T-cell (primary cell): ENCODE measurements at regions not wholly inside any gene's neighbourhood (a gene's known extent, or its start where the extent isn't known, plus 50 kb on each side); places are given as distances from the start of the nearest gene placed in this dataset.

ENCODE experiments used
- ATAC-seq, 4 experiments: fragments of 200-7000 bp in 3 of 4; fragments of 150-1000 bp in 1 of 4; cut with Tn5 transposase; replicated peaks in 1 of 4; 1 replicate in 3 of 4; 2 replicates in 1 of 4; pipeline ENCODE4 v1.10.0; 2021; ENCODE audit warnings: moderate library complexity in 3 of 4, mild to moderate bottlenecking in 2 of 4, moderate number of reproducible peaks in 1 of 4
- CTCF ChIA-PET, 2 donors: fragments of 300-600 bp; sonication (Branson Sonifier 250); formaldehyde crosslinking; loops; one replicate each; lab custom pipeline; 2022; ENCODE audit warnings: antibody characterized with exemption in 2 of 2; lab: Charles Lee
- POLR2A ChIA-PET, 2 donors: fragments of 300-600 bp; sonication (Branson Sonifier 250); formaldehyde crosslinking; loops; one replicate each; lab custom pipeline; 2022; ENCODE audit warnings: antibody characterized with exemption in 2 of 2; lab: Charles Lee
- DNase-seq, 35 experiments: peaks; one replicate each; pipeline versions ENCODE4 v3.0.0 to v3.0.0-alpha.2; 2013 to 2023
- H3K27ac ChIP-seq: one replicate; pipeline ENCODE4 v1.5.1; 2013; ENCODE audit warnings: low read length
- H3K27me3 ChIP-seq, 2 experiments: replicated peaks in 1 of 2; 1 replicate in 1 of 2; 2 replicates in 1 of 2; pipeline versions ENCODE4 v1.6.1 to v1.7.0; 2013; ENCODE audit warnings: low read length in 1 of 2, mixed read lengths in 1 of 2; ENCODE audit not compliant: control insufficient read depth in 2 of 2, insufficient read depth in 2 of 2; ENCODE audit errors: extremely low read depth in 1 of 2
- H3K36me3 ChIP-seq, 2 donors: 1 replicate in 1 of 2; 2 replicates in 1 of 2; pipeline versions ENCODE4 v1.6.1 to v1.7.0; 2013; ENCODE audit warnings: low read length in 1 of 2; ENCODE audit not compliant: control insufficient read depth in 2 of 2, insufficient read depth in 1 of 2; ENCODE audit errors: extremely low read depth in 1 of 2
- H3K4me1 ChIP-seq, 2 experiments: 1 replicate in 1 of 2; 2 replicates in 1 of 2; pipeline versions ENCODE4 v1.6.1 to v1.7.0; 2013; ENCODE audit warnings: low read length in 2 of 2, mixed read lengths in 1 of 2; ENCODE audit not compliant: insufficient read depth in 2 of 2, control insufficient read depth in 1 of 2; ENCODE audit errors: extremely low read depth in 1 of 2
- H3K4me3 ChIP-seq, 2 donors: 1 replicate in 1 of 2; 2 replicates in 1 of 2; pipeline versions ENCODE4 v1.5.1 to v1.7.0; 2013; ENCODE audit warnings: mild to moderate bottlenecking in 2 of 2, low read length in 1 of 2, moderate library complexity in 1 of 2; ENCODE audit not compliant: control insufficient read depth in 1 of 2; ENCODE audit errors: extremely low read depth in 1 of 2
- H3K9me3 ChIP-seq: 2 replicates; pipeline ENCODE4 v1.7.0; 2013
- H3K27ac Mint-ChIP-seq, 2 donors: one replicate each; pipeline ENCODE4 v1.8.0; 2020 to 2021; ENCODE audit warnings: mild to moderate bottlenecking in 2 of 2, mixed read lengths in 2 of 2
- H3K27me3 Mint-ChIP-seq, 2 donors: one replicate each; pipeline ENCODE4 v1.8.0; 2021 to 2022; ENCODE audit warnings: mixed read lengths in 2 of 2
- H3K36me3 Mint-ChIP-seq: one replicate; pipeline ENCODE4 v1.8.0; 2021; ENCODE audit warnings: mixed read lengths
- H3K4me1 Mint-ChIP-seq, 3 donors: one replicate each; pipeline ENCODE4 v1.8.0; 2020 to 2022; ENCODE audit warnings: mixed read lengths in 3 of 3, mild to moderate bottlenecking in 1 of 3
- H3K4me3 Mint-ChIP-seq, 3 donors: one replicate each; pipeline ENCODE4 v1.8.0; 2020 to 2022; ENCODE audit warnings: mild to moderate bottlenecking in 3 of 3, mixed read lengths in 3 of 3, moderate library complexity in 3 of 3
- H3K9me3 Mint-ChIP-seq, 3 donors: one replicate each; pipeline ENCODE4 v1.8.0; 2020 to 2022; ENCODE audit warnings: mixed read lengths in 3 of 3
- WGBS: methylation state at CpG from one replicate; pipeline ENCODE4 v1.1.5; 2013; ENCODE audit warnings: missing lambda C conversion rate; ENCODE audit not compliant: insufficient coverage; 5-methylcytosine and 5-hydroxymethylcytosine counted together

GRCh38 chr5:144002876-144003275 lies 167.6 kb downstream of the YIPF5 start:
- ChIA-PET POLR2A (no interaction called here), CTCF (no interaction called here)
- H3K4me1 Mint-ChIP-seq, result no peaks in the 10 kb centered on the region
- ATAC-seq (no peak), DNase-seq (no peak)
- H3K36me3 Mint-ChIP-seq, result no peaks in the 10 kb centered on the region
- Histone ChIP-seq H3K27me3 (no peaks in the 10 kb centered on the region), H3K27ac (no peak overlapping the region), H3K9me3 (no peaks in the 10 kb centered on the region), H3K36me3 (no peaks in the 10 kb centered on the region), H3K4me3 (no peak overlapping the region), H3K4me1 (no peaks in the 10 kb centered on the region)
- peaks cover 0 to 5% of the 10 kb centered on the region in 2 donors for H3K27me3 Mint-ChIP-seq
- no peak overlapping the region for H3K4me3 Mint-ChIP-seq
- no peaks in the 10 kb centered on the region for H3K9me3 Mint-ChIP-seq
- H3K27ac Mint-ChIP-seq, result no peak overlapping the region

- Mint-ChIP-seq H3K27ac (no peak overlapping the region), H3K4me3 (no peak overlapping the region), H3K4me1 (no peaks in the 10 kb centered on the region), H3K36me3 (no peaks in the 10 kb centered on the region), H3K9me3 (no peaks in the 10 kb centered on the region), H3K27me3 (peaks cover 0 to 5% of the 10 kb centered on the region in 2 donors)
- Histone ChIP-seq H3K27me3 (no peaks in the 10 kb centered on the region), H3K4me3 (no peak overlapping the region), H3K4me1 (no peaks in the 10 kb centered on the region), H3K36me3 (no peaks in the 10 kb centered on the region), H3K9me3 (no peaks in the 10 kb centered on the region), H3K27ac (no peak overlapping the region)
- POLR2A ChIA-PET, result no interaction called here
- CTCF ChIA-PET, result no interaction called here
- WGBS, result no CpG with 5 or more reads among the region's 3 CpGs
- no peak for ATAC-seq
- no peak for DNase-seq
These were observed 166.8 kb downstream of the YIPF5 start for GRCh38 chr5:144003636-144004035.

GRCh38 chr5:144004146-144004545 lies 166.3 kb downstream of the YIPF5 start:
- Mint-ChIP-seq H3K9me3 (no peaks in the 10 kb centered on the region), H3K36me3 (no peaks in the 10 kb centered on the region), H3K27me3 (peaks cover 0 to 5% of the 10 kb centered on the region in 2 donors), H3K4me3 (no peak overlapping the region), H3K27ac (no peak overlapping the region), H3K4me1 (no peaks in the 10 kb centered on the region)
- POLR2A ChIA-PET, result no interaction called here
- no peak for DNase-seq
- Histone ChIP-seq H3K27ac (no peak overlapping the region), H3K27me3 (no peaks in the 10 kb centered on the region), H3K4me3 (no peak overlapping the region), H3K9me3 (no peaks in the 10 kb centered on the region), H3K36me3 (no peaks in the 10 kb centered on the region), H3K4me1 (no peaks in the 10 kb centered on the region)
- CTCF ChIA-PET, result no interaction called here
- ATAC-seq, result no peak
- no CpG with 5 or more reads among the region's 1 CpG for WGBS

- H3K27ac ChIP-seq, result no peak overlapping the region
- peaks cover 0 to 5% of the 10 kb centered on the region in 2 donors for H3K27me3 Mint-ChIP-seq
- no peak overlapping the region for H3K4me3 ChIP-seq
- H3K4me3 Mint-ChIP-seq, result no peak overlapping the region
- no peaks in the 10 kb centered on the region for H3K4me1 Mint-ChIP-seq
- ChIA-PET POLR2A (no interaction called here), CTCF (no interaction called here)
- H3K36me3 ChIP-seq, result no peaks in the 10 kb centered on the region
- DNase-seq (no peak), ATAC-seq (no peak)
- H3K36me3 Mint-ChIP-seq, result no peaks in the 10 kb centered on the region
- WGBS, result no CpG with 5 or more reads among the region's 1 CpG
- no peak overlapping the region for H3K27ac Mint-ChIP-seq
- H3K27me3 ChIP-seq, result no peaks in the 10 kb centered on the region
- no peaks in the 10 kb centered on the region for H3K9me3 ChIP-seq
- no peaks in the 10 kb centered on the region for H3K9me3 Mint-ChIP-seq
- no peaks in the 10 kb centered on the region for H3K4me1 ChIP-seq
These were observed 165.7 kb downstream of the YIPF5 start for GRCh38 chr5:144004751-144005150.

GRCh38 chr5:144009116-144009515 lies 161.3 kb downstream of the YIPF5 start:
- Mint-ChIP-seq H3K36me3 (no peaks in the 10 kb centered on the region), H3K9me3 (peaks cover 5 to 8% (median 7%) of the 10 kb centered on the region in 3 donors), H3K4me3 (no peak overlapping the region), H3K27me3 (peaks cover 0 to 11% of the 10 kb centered on the region in 2 donors), H3K27ac (no peak overlapping the region), H3K4me1 (no peaks in the 10 kb centered on the region)
- ChIA-PET CTCF (interaction anchor here (0.7 kb wide), 2 partner anchors 9 to 47 kb away, joined by 3 read pairs; no protein-coding TSS in a partner anchor), POLR2A (no interaction called here)
- ATAC-seq (no peak), DNase-seq (no peak)
- H3K36me3 ChIP-seq, result no peaks in the 10 kb centered on the region
- H3K4me3 ChIP-seq, result no peak overlapping the region
- H3K27me3 ChIP-seq, result no peaks in the 10 kb centered on the region
- H3K9me3 ChIP-seq, result no peaks in the 10 kb centered on the region
- no peaks in the 10 kb centered on the region for H3K4me1 ChIP-seq
- no peak overlapping the region for H3K27ac ChIP-seq

- DNase-seq, result no peak
- CTCF ChIA-PET, result no interaction called here
- no peaks in the 10 kb centered on the region for H3K9me3 ChIP-seq
- Mint-ChIP-seq H3K27ac (no peak overlapping the region), H3K4me1 (peaks cover 0 to 4% (median 4%) of the 10 kb centered on the region in 3 donors), H3K36me3 (no peaks in the 10 kb centered on the region), H3K9me3 (peaks cover 5 to 8% (median 7%) of the 10 kb centered on the region in 3 donors), H3K27me3 (peaks cover 0 to 5% of the 10 kb centered on the region in 2 donors), H3K4me3 (no peak overlapping the region)
- no peaks in the 10 kb centered on the region for H3K4me1 ChIP-seq
- no peaks in the 10 kb centered on the region for H3K36me3 ChIP-seq
- H3K4me3 ChIP-seq, result no peak overlapping the region
- no peak for ATAC-seq
- H3K27ac ChIP-seq, result no peak overlapping the region
- POLR2A ChIA-PET, result no interaction called here
- H3K27me3 ChIP-seq, result no peaks in the 10 kb centered on the region
These were observed 159.1 kb downstream of the YIPF5 start for GRCh38 chr5:144011388-144011787.

- CTCF ChIA-PET, result no interaction called here
These were observed 156.6 kb downstream of the YIPF5 start for GRCh38 chr5:144013816-144014215.

More at GRCh38 chr5:144013816-144014215, 156.6 kb downstream of the YIPF5 start:
- WGBS, result no CpG with 5 or more reads among the region's 2 CpGs
- peaks cover 3 to 5% of the 10 kb centered on the region in 2 donors for H3K27me3 Mint-ChIP-seq
- H3K9me3 ChIP-seq, result no peaks in the 10 kb centered on the region
- H3K27ac Mint-ChIP-seq, result no peak overlapping the region
- no peaks in the 10 kb centered on the region for H3K36me3 ChIP-seq
- POLR2A ChIA-PET, result no interaction called here
- peaks cover 5 to 8% (median 7%) of the 10 kb centered on the region in 3 donors for H3K9me3 Mint-ChIP-seq
- H3K27ac ChIP-seq, result no peak overlapping the region
- DNase-seq (no peak), ATAC-seq (no peak)
- no peaks in the 10 kb centered on the region for H3K27me3 ChIP-seq
- H3K4me1 Mint-ChIP-seq, result peaks cover 0 to 4% (median 4%) of the 10 kb centered on the region in 3 donors
- no peaks in the 10 kb centered on the region for H3K4me1 ChIP-seq
- no peak overlapping the region for H3K4me3 ChIP-seq
- no peak overlapping the region for H3K4me3 Mint-ChIP-seq
- no peaks in the 10 kb centered on the region for H3K36me3 Mint-ChIP-seq
